Lower leg skin (tissue), 4 donors: ENCODE measurements at regions not wholly inside any gene's neighbourhood (a gene's known extent, or its start where the extent isn't known, plus 50 kb on each side); places are given as distances from the start of the nearest gene placed in this dataset.

Experiments used
- DNase-seq, 2 donors: peaks; one replicate each; pipeline ENCODE4 v3.0.0-alpha.2; 2019; ENCODE audit warnings: low spot score in 2 of 2
- H3K4me3 ChIP-seq: fragments of 200-600 bp; sonication (generic); 2 replicates; pipeline ENCODE4 v1.5.1; 2017; ENCODE audit warnings: mild to moderate bottlenecking, low read depth; ENCODE audit not compliant: poor library complexity, severe bottlenecking
- POLR2A ChIP-seq, 2 donors: fragments of 450-650 bp; IDR thresholded peaks; one replicate each; pipeline ENCODE4 v1.6.1; 2016 to 2017; ENCODE audit warnings: antibody characterized with exemption in 2 of 2, mild to moderate bottlenecking in 1 of 2, moderate library complexity in 1 of 2
- whole genome bisulfite sequencing, 2 donors: methylation state at CpG; one replicate each; pipeline ENCODE4 v1.1.5; 2018; 5-methylcytosine and 5-hydroxymethylcytosine counted together
- intact Hi-C: fragments of 100-400 bp; cut with DNase I; formaldehyde crosslinking; loops from one replicate; pipeline ENCODE4 v1.15.0; 2023; ENCODE audit warnings: low total_unique reads
- TF ChIP-seq, protein P1 (sequence below), 3 donors: fragments of 450-650 bp; IDR thresholded peaks; one replicate each; pipeline ENCODE4 v1.5.1; 2016; ENCODE audit warnings: antibody characterized with exemption in 3 of 3, mild to moderate bottlenecking in 3 of 3, moderate library complexity in 2 of 3

DNA sequence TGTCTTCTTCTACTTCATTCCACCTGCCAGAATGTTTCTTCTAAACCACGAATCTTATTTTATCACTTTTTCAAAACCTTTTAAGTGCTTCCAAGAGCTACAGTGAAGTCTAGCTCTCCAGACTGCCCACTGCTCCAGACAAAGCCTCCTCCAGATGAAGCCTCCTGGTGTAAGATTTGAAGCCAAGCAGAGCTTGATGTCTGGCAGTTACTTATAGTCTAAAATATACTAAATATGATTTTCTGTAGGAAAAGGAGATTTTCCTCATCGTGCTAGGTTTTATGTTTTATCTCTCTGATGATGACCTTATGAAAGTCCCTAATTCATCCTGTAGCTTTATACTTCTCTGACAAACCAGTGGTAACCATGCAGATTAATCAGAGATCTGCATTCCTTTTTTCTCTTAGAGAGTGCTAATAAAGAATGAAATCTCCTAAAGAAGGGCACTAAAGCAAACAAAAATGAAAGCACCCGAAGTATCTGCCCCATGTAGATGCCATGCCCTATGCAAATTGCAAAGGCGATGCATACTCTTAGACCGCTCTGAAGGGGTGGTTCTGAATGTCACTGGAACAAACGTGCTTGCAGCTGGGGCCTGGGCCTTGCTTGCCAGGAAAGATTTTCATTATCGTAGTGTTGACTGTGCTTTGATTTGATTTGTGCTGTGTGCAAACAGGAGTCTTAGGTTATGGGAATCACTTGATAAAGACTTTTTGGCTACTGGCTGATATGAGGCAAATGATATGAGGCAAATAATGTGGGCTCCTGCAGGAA is 314.2 kb downstream of the PID1 start:
- 66 to 71% methylated on average over 7 of the region's 7 CpGs for WGBS, 2 donors
- H3K4me3 ChIP-seq, result no peak overlapping the region
- no peak for TF ChIP-seq POLR2A (IDR thresholded peaks at IDR 0.05)
- TF ChIP-seq, protein P1, sequence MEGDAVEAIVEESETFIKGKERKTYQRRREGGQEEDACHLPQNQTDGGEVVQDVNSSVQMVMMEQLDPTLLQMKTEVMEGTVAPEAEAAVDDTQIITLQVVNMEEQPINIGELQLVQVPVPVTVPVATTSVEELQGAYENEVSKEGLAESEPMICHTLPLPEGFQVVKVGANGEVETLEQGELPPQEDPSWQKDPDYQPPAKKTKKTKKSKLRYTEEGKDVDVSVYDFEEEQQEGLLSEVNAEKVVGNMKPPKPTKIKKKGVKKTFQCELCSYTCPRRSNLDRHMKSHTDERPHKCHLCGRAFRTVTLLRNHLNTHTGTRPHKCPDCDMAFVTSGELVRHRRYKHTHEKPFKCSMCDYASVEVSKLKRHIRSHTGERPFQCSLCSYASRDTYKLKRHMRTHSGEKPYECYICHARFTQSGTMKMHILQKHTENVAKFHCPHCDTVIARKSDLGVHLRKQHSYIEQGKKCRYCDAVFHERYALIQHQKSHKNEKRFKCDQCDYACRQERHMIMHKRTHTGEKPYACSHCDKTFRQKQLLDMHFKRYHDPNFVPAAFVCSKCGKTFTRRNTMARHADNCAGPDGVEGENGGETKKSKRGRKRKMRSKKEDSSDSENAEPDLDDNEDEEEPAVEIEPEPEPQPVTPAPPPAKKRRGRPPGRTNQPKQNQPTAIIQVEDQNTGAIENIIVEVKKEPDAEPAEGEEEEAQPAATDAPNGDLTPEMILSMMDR (IDR thresholded peaks at IDR 0.05), result no peak
- no peak for DNase-seq
- intact Hi-C loops, result loop anchor here (10.0 kb wide), 1 partner anchor 932 kb away; no protein-coding TSS in a partner anchor

DNA sequence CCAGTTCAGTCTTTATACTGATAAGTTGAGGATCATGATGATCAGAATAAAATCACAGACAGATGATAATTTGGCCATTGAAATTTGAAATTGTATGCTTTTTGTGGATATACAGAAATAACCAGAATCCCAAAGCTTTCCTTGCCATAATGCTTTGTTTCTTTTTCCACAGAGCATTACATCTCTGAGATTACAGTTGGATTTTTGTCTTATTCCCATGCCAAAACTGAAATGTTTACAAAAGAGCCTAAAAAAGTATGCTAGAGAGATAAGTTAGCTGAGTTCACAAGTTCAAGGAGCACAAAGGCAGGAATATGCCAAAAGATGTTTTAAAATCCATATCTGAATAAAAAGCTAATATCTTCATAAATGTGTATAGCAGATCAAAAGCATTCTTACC is 321.3 kb downstream of the PID1 start:
- no peak for DNase-seq
- TF ChIP-seq, protein P1 (IDR thresholded peaks at IDR 0.05), result no peak
- no peak for TF ChIP-seq POLR2A (IDR thresholded peaks at IDR 0.05)
- intact Hi-C loops, result loop anchor here (10.0 kb wide), 1 partner anchor 925 kb away; no protein-coding TSS in a partner anchor

DNA sequence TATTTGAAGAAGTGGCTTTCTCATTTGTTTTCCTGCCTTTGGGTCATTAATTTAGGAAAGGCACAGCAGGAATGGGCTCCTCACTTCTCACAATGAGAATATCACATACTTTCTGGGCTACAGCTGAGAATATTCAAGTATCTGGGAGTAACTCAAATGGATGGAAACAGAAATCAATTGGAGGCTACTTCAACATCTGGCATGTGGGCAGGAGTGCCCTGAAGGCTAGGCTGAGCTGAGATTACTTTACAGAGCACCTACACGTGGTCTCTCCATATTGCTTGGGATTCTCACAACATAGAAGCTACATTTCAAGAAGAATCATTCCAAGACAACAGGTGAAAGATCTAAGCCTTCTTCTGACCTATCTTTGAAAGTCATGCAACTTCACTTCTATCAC is 325.4 kb downstream of the PID1 start:
- intact Hi-C loops, result no loop called here
- 47% methylated on average over 1 of the region's 1 CpG for WGBS, 2 donors

More for the DNA sequence above, 321.3 kb downstream of the PID1 start:
- no peak overlapping the region for H3K4me3 ChIP-seq

DNA sequence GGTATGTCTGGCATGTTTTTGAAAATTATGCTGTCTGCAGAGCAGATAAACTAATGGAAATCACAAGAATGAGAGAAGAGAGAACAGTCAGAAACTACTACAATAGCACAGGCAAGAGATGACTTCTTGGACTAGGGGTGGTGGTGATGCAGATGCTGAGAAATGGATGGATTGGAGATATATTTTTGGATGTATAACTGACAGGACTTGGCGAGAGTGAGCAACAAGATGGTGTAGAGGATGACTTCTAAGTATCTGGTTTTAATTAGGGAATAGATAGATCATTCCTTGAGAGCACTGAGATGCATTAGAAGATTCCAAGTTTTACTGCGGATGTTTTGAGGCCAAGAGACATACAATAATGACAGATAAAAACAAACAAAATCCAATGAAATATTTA is 328.2 kb downstream of the PID1 start:
- DNase-seq, result no peak
- TF ChIP-seq, protein P1 (IDR thresholded peaks at IDR 0.05), result no peak
- TF ChIP-seq POLR2A (IDR thresholded peaks at IDR 0.05), result no peak
- WGBS, 2 donors, result 77 to 79% methylated on average over 2 of the region's 2 CpGs
- intact Hi-C loops, result no loop called here
- no peak overlapping the region for H3K4me3 ChIP-seq

More for the DNA sequence above, 325.4 kb downstream of the PID1 start:
- DNase-seq, result no peak
- TF ChIP-seq, protein P1 (IDR thresholded peaks at IDR 0.05), result no peak
- TF ChIP-seq POLR2A (IDR thresholded peaks at IDR 0.05), result no peak
- no peak overlapping the region for H3K4me3 ChIP-seq

DNA sequence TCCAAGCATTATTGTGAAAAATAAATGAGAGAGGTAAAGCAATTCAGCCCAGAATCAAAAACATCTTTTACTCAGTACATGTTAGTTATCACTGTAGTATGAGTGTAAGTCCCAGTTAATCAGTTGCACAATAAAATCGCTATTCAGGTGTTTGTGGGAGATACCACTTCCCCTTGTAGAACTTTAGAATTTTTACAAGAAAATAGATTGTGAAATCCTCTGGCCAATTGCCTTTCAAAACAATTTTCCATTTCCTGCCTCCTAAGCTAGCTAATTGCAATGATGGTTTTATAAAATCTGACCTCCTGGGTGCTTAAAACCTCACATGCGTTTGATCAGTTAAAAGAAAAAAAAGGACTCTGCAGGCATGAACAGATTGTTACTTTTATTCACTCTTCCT is 332.5 kb downstream of the PID1 start:
- no peak overlapping the region for H3K4me3 ChIP-seq
- WGBS, 2 donors, result 65 to 69% methylated on average over 2 of the region's 2 CpGs
- intact Hi-C loops, result no loop called here
- no peak for DNase-seq
- TF ChIP-seq POLR2A (IDR thresholded peaks at IDR 0.05), result no peak
- TF ChIP-seq, protein P1 (IDR thresholded peaks at IDR 0.05), result no peak
